B cell (primary cell): ENCODE measurements at regions not wholly inside any gene's neighbourhood (a gene's known extent, or its start where the extent isn't known, plus 50 kb on each side); places are given as distances from the start of the nearest gene placed in this dataset.

ENCODE experiments used
- ATAC-seq: fragments of 200-7000 bp; cut with Tn5 transposase; one replicate; pipeline ENCODE4 v1.10.0; 2021; ENCODE audit warnings: low read depth, mild to moderate bottlenecking, moderate number of reproducible peaks, moderate library complexity
- CTCF ChIA-PET: fragments of 350-600 bp; sonication (Branson Sonifier 250); formaldehyde crosslinking; loops from one replicate; lab custom pipeline; 2021; ENCODE audit warnings: antibody characterized with exemption, inconsistent platforms; lab: Charles Lee
- POLR2A ChIA-PET: fragments of 350-600 bp; sonication (Branson Sonifier 250); formaldehyde crosslinking; loops from one replicate; lab custom pipeline; 2021; ENCODE audit warnings: antibody characterized with exemption; lab: Charles Lee
- DNase-seq: peaks from one replicate; pipeline ENCODE4 v3.0.0; 2013
- H2AFZ ChIP-seq: 2 replicates; pipeline ENCODE4 v1.6.1; 2012; ENCODE audit warnings: mild to moderate bottlenecking, low read depth, low read length; ENCODE audit not compliant: insufficient read depth, poor library complexity, severe bottlenecking
- H3K27ac ChIP-seq, 2 donors: 1 replicate in 1 of 2; 2 replicates in 1 of 2; pipeline ENCODE4 v1.5.1; 2012 to 2013; ENCODE audit warnings: low read length in 2 of 2, mild to moderate bottlenecking in 2 of 2, moderate library complexity in 1 of 2
- H3K27me3 ChIP-seq, 4 experiments: fragments of 200-600 bp in 1 of 4; sonication (generic) in 1 of 4; replicated peaks in 1 of 4; 1 replicate in 2 of 4; 2 replicates in 2 of 4; pipeline versions ENCODE4 v1.6.1 to v1.7.0; 2013 to 2016; ENCODE audit warnings: low read length in 3 of 4, mild to moderate bottlenecking in 2 of 4, mixed read lengths in 1 of 4, moderate library complexity in 1 of 4; ENCODE audit not compliant: insufficient read depth in 4 of 4, control insufficient read depth in 3 of 4; ENCODE audit errors: control extremely low read depth in 1 of 4
- H3K36me3 ChIP-seq, 2 experiments: replicated peaks in 1 of 2; 1 replicate in 1 of 2; 2 replicates in 1 of 2; pipeline versions ENCODE4 v1.6.1 to v1.7.1; 2013; ENCODE audit warnings: low read length in 1 of 2; ENCODE audit not compliant: insufficient read depth in 2 of 2, control insufficient read depth in 1 of 2; ENCODE audit errors: control extremely low read depth in 1 of 2, extremely low read depth in 1 of 2
- H3K4me1 ChIP-seq, 2 donors: fragments of 200-600 bp in 1 of 2; sonication (generic) in 1 of 2; 1 replicate in 1 of 2; 2 replicates in 1 of 2; pipeline versions ENCODE4 v1.5.1 to v1.6.1; 2013 to 2017; ENCODE audit warnings: low read length in 2 of 2; ENCODE audit not compliant: control insufficient read depth in 2 of 2, insufficient read depth in 2 of 2
- H3K4me2 ChIP-seq: replicated peaks from 2 replicates; pipeline ENCODE3; 2012; ENCODE audit warnings: mild to moderate bottlenecking, low read depth, low read length; ENCODE audit not compliant: poor library complexity, severe bottlenecking
- H3K4me3 ChIP-seq, 5 experiments: fragments of 200-600 bp in 1 of 5; sonication (generic) in 1 of 5; 1 replicate in 3 of 5; 2 replicates in 2 of 5; pipeline versions ENCODE4 v1.5.1 to v1.7.0; 2011 to 2016; ENCODE audit warnings: low read length in 4 of 5, mild to moderate bottlenecking in 4 of 5, low read depth in 2 of 5, control low read depth in 1 of 5, moderate library complexity in 1 of 5; ENCODE audit not compliant: insufficient read depth in 1 of 5; ENCODE audit errors: control extremely low read depth in 1 of 5, extremely low read depth in 1 of 5
- H3K79me2 ChIP-seq: fragments of 200-600 bp; sonication (generic); one replicate; pipeline ENCODE4 v1.6.0; 2016; ENCODE audit warnings: low read length; ENCODE audit not compliant: control insufficient read depth, insufficient read depth
- H3K9ac ChIP-seq: fragments of 200-600 bp; sonication (generic); 2 replicates; pipeline ENCODE4 v1.6.1; 2017; ENCODE audit warnings: mild to moderate bottlenecking, low read length, moderate library complexity
- H3K9me3 ChIP-seq, 3 donors: one replicate each; pipeline versions ENCODE4 v1.6.1 to v1.7.1; 2013; ENCODE audit warnings: low read length in 2 of 3; ENCODE audit not compliant: control insufficient read depth in 2 of 3, insufficient read depth in 1 of 3; ENCODE audit errors: control extremely low read depth in 1 of 3
- H4K20me1 ChIP-seq: 2 replicates; pipeline ENCODE4 v1.6.0; 2012; ENCODE audit warnings: mild to moderate bottlenecking, low read length; ENCODE audit not compliant: insufficient read depth, control insufficient read depth, poor library complexity, severe bottlenecking
- H3K27ac Mint-ChIP-seq: one replicate; pipeline ENCODE4 v1.8.0; 2021; ENCODE audit warnings: mixed read lengths
- H3K27me3 Mint-ChIP-seq: one replicate; pipeline ENCODE4 v1.8.0; 2021; ENCODE audit warnings: mixed read lengths
- H3K4me1 Mint-ChIP-seq: one replicate; pipeline ENCODE4 v1.8.0; 2021; ENCODE audit warnings: mixed read lengths
- H3K4me3 Mint-ChIP-seq: one replicate; pipeline ENCODE4 v1.8.0; 2021; ENCODE audit warnings: mixed read lengths
- H3K9me3 Mint-ChIP-seq: one replicate; pipeline ENCODE4 v1.8.0; 2022; ENCODE audit warnings: mixed read lengths; ENCODE audit not compliant: insufficient read depth
- CTCF ChIP-seq: fragments of 200-600 bp; IDR thresholded peaks from one replicate; pipeline ENCODE4 v1.8.0; 2022; ENCODE audit warnings: antibody characterized with exemption, mild to moderate bottlenecking
- EZH2 ChIP-seq: IDR thresholded peaks from 2 replicates; pipeline ENCODE4 v1.6.1; 2012; ENCODE audit warnings: borderline replicate concordance, low read depth, mild to moderate bottlenecking, moderate library complexity, low read length; ENCODE audit not compliant: insufficient read depth, poor library complexity, severe bottlenecking
- WGBS: methylation state at CpG from one replicate; pipeline ENCODE4 v1.1.5; 2013; ENCODE audit warnings: missing lambda C conversion rate; ENCODE audit not compliant: insufficient coverage; 5-methylcytosine and 5-hydroxymethylcytosine counted together
- intact Hi-C: fragments of 100-400 bp; cut with micrococcal nuclease; formaldehyde crosslinking; loops from one replicate; pipeline ENCODE4 v1.10.0; 2022

- Histone ChIP-seq H3K9me3 (no peaks in the 10 kb centered on the region), H2AFZ (no peak overlapping the region), H3K79me2 (no peaks in the 10 kb centered on the region), H3K4me3 (no peak overlapping the region), H3K27me3 (no peaks in the 10 kb centered on the region), H3K4me1 (no peaks in the 10 kb centered on the region), H3K4me2 (no peak overlapping the region), H3K9ac (no peak overlapping the region), H4K20me1 (no peaks in the 10 kb centered on the region), H3K27ac (no peak overlapping the region), H3K36me3 (no peaks in the 10 kb centered on the region)
- intact Hi-C loops = no loop called here
- POLR2A ChIA-PET = no interaction called here
- CTCF ChIA-PET = no interaction called here
- H3K4me1 Mint-ChIP-seq = no peaks in the 10 kb centered on the region
- H3K9me3 Mint-ChIP-seq = no peaks in the 10 kb centered on the region
- DNase-seq = no peak
- no peak overlapping the region for H3K27ac Mint-ChIP-seq
- TF ChIP-seq CTCF (no peak), EZH2 (no peak)
- H3K4me3 Mint-ChIP-seq = no peak overlapping the region
- no peaks in the 10 kb centered on the region for H3K27me3 Mint-ChIP-seq
- WGBS = 76% methylated on average over 5 of the region's 5 CpGs
- no peak for ATAC-seq
These were observed 605.4 kb upstream of the GNPDA2 start for GRCh38 chr4:45331802-45332201.

- Histone ChIP-seq H2AFZ (no peak overlapping the region), H4K20me1 (no peaks in the 10 kb centered on the region), H3K27me3 (no peaks in the 10 kb centered on the region), H3K4me1 (no peaks in the 10 kb centered on the region), H3K36me3 (no peaks in the 10 kb centered on the region), H3K9ac (no peak overlapping the region), H3K4me3 (no peak overlapping the region), H3K79me2 (no peaks in the 10 kb centered on the region), H3K27ac (no peak overlapping the region), H3K4me2 (no peak overlapping the region), H3K9me3 (no peaks in the 10 kb centered on the region)
- ChIA-PET POLR2A (no interaction called here), CTCF (no interaction called here)
- ATAC-seq (no peak), DNase-seq (no peak)
- Mint-ChIP-seq H3K4me3 (no peak overlapping the region), H3K9me3 (no peaks in the 10 kb centered on the region), H3K27ac (no peak overlapping the region), H3K27me3 (no peaks in the 10 kb centered on the region), H3K4me1 (no peaks in the 10 kb centered on the region)
- TF ChIP-seq EZH2 = no peak
- no peak for TF ChIP-seq CTCF
- intact Hi-C loops = no loop called here
These were observed 601.2 kb upstream of the GNPDA2 start for GRCh38 chr4:45327544-45327943.
